ENCODE measurements at regions not wholly inside any gene's neighbourhood (a gene's known extent, or its start where the extent isn't known, plus 50 kb on each side); places are given as distances from the start of the nearest gene placed in this dataset.

GRCh38 chr11:80553565-80553964 lies 1112.7 kb upstream of the TENM4 start:
- TF ChIP-seq CTCF (IDR thresholded peaks at IDR 0.05 in 4 of 5, conservative IDR thresholded peaks at IDR 0.05 in 1 of 5) (no peak), POLR2A (IDR thresholded peaks at IDR 0.05) (no peak)

Measured in gastrocnemius medialis (tissue), 4 donors.